IMR-90 (cell line): ENCODE measurements at regions not wholly inside any gene's neighbourhood (a gene's known extent, or its start where the extent isn't known, plus 50 kb on each side); places are given as distances from the start of the nearest gene placed in this dataset.

Source experiments
- ATAC-seq: fragments of 200-7000 bp; cut with Tn5 transposase; 2 replicates; pipeline ENCODE4 v1.9.1; 2020; ENCODE audit warnings: low read depth, mild to moderate bottlenecking, moderate library complexity
- BruUV-seq: library from RNA; stranded (reverse); fragments of 400-500 nt; replicated peaks from 2 replicates; lab custom pipeline; 2021; lab: Mats Ljungman, UMichigan
- CTCF ChIA-PET: fragments of 300-600 bp; formaldehyde crosslinking; extraction: SDS; loops from one replicate; lab custom pipeline; 2021; ENCODE audit warnings: antibody characterized with exemption; lab: Yijun Ruan, JAX
- POLR2A ChIA-PET: fragments of 300-600 bp; sonication (Branson Sonifier 250); formaldehyde crosslinking; loops from one replicate; lab custom pipeline; 2022; ENCODE audit warnings: antibody characterized with exemption; ENCODE audit not compliant: unreplicated experiment; lab: Charles Lee
- DNase-seq: peaks from one replicate; pipeline ENCODE4 v3.0.0; 2013
- H2AFZ ChIP-seq: replicated peaks from 2 replicates; pipeline ENCODE3; 2013; ENCODE audit warnings: low read length, mild to moderate bottlenecking; ENCODE audit not compliant: poor library complexity
- H2AK5ac ChIP-seq: 2 replicates; pipeline ENCODE4 v1.6.1; 2013; ENCODE audit warnings: low read depth, low read length, inconsistent platforms
- H2AK9ac ChIP-seq: replicated peaks from 2 replicates; pipeline ENCODE3; 2013; ENCODE audit warnings: mild to moderate bottlenecking, low read depth, low read length, moderate library complexity; ENCODE audit not compliant: poor library complexity
- H2BK120ac ChIP-seq: 2 replicates; pipeline ENCODE4 v1.6.1; 2013; ENCODE audit warnings: low read depth, low read length, inconsistent platforms
- H2BK15ac ChIP-seq: 3 replicates; pipeline ENCODE4 v1.6.1; 2013; ENCODE audit warnings: low read depth, low read length, inconsistent platforms
- H2BK20ac ChIP-seq: 2 replicates; pipeline ENCODE4 v1.6.1; 2013; ENCODE audit warnings: low read depth, mild to moderate bottlenecking, inconsistent platforms, low read length, moderate library complexity
- H2BK5ac ChIP-seq: 2 replicates; pipeline ENCODE4 v1.6.1; 2013; ENCODE audit warnings: mild to moderate bottlenecking, low read depth, low read length, inconsistent platforms; ENCODE audit not compliant: poor library complexity, severe bottlenecking
- H3K14ac ChIP-seq: replicated peaks from 2 replicates; pipeline ENCODE4 v1.6.1; 2013; ENCODE audit warnings: low read depth, low read length, inconsistent platforms
- H3K18ac ChIP-seq: 2 replicates; pipeline ENCODE4 v1.6.1; 2013; ENCODE audit warnings: low read depth, low read length, control low read depth
- H3K23ac ChIP-seq: 2 replicates; pipeline ENCODE4 v1.6.1; 2013; ENCODE audit warnings: low read depth, low read length, inconsistent platforms
- H3K27ac ChIP-seq: 2 replicates; pipeline ENCODE4 v1.5.1; 2013; ENCODE audit warnings: mild to moderate bottlenecking, control low read depth, low read length; ENCODE audit not compliant: insufficient read depth
- H3K27me3 ChIP-seq: 2 replicates; pipeline ENCODE4 v1.6.1; 2013; ENCODE audit warnings: low read length; ENCODE audit not compliant: control insufficient read depth, insufficient read depth
- H3K36me3 ChIP-seq: 2 replicates; pipeline ENCODE4 v1.6.1; 2013; ENCODE audit warnings: low read length, mixed read lengths; ENCODE audit not compliant: control insufficient read depth, insufficient read depth
- H3K4ac ChIP-seq: 2 replicates; pipeline ENCODE4 v1.6.1; 2013; ENCODE audit warnings: low read depth, low read length, inconsistent platforms
- H3K4me1 ChIP-seq: 2 replicates; pipeline ENCODE4 v1.6.1; 2013; ENCODE audit warnings: low read length, mixed read lengths; ENCODE audit not compliant: control insufficient read depth, insufficient read depth
- H3K4me2 ChIP-seq: 2 replicates; pipeline ENCODE4 v1.6.1; 2013; ENCODE audit warnings: low read depth, mild to moderate bottlenecking, control low read depth, low read length, moderate library complexity
- H3K4me3 ChIP-seq: 2 replicates; pipeline ENCODE4 v1.5.1; 2013; ENCODE audit warnings: low read depth, mild to moderate bottlenecking, control low read depth, low read length, moderate library complexity; ENCODE audit not compliant: insufficient read depth
- H3K56ac ChIP-seq: 2 replicates; pipeline ENCODE4 v1.6.1; 2013; ENCODE audit warnings: low read length, inconsistent platforms; ENCODE audit not compliant: insufficient read depth; ENCODE audit errors: extremely low read depth
- H3K79me1 ChIP-seq, 2 experiments: 2 replicates each; pipeline ENCODE4 v1.6.1; 2013; ENCODE audit warnings: low read length in 2 of 2, inconsistent platforms in 1 of 2, low read depth in 1 of 2
- H3K9ac ChIP-seq: 2 replicates; pipeline ENCODE4 v1.6.1; 2013; ENCODE audit warnings: low read depth, low read length, control low read depth
- H3K9me1 ChIP-seq: 2 replicates; pipeline ENCODE4 v1.6.1; 2013; ENCODE audit warnings: low read length, inconsistent platforms; ENCODE audit not compliant: insufficient read depth
- H3K9me3 ChIP-seq: 2 replicates; pipeline ENCODE4 v1.6.1; 2013; ENCODE audit warnings: low read length; ENCODE audit not compliant: control insufficient read depth, insufficient read depth
- H4K20me1 ChIP-seq: 2 replicates; pipeline ENCODE4 v1.6.1; 2013; ENCODE audit warnings: low read length, inconsistent platforms; ENCODE audit not compliant: insufficient read depth
- H4K5ac ChIP-seq: 2 replicates; pipeline ENCODE4 v1.6.1; 2013; ENCODE audit warnings: mild to moderate bottlenecking, low read depth, low read length, control low read depth
- H4K8ac ChIP-seq, 2 experiments: 2 replicates each; pipeline ENCODE4 v1.6.1; 2013; ENCODE audit warnings: low read depth in 2 of 2, low read length in 2 of 2, control low read depth in 1 of 2, inconsistent platforms in 1 of 2
- H4K91ac ChIP-seq: 2 replicates; pipeline ENCODE4 v1.6.1; 2013; ENCODE audit warnings: low read depth, low read length, inconsistent platforms; ENCODE audit not compliant: insufficient read depth
- BHLHE40 ChIP-seq: fragments of 150-350 bp; IDR thresholded peaks from 2 replicates; pipeline ENCODE4 v1.6.1; 2016; ENCODE audit warnings: mild to moderate bottlenecking, low read depth, low read length
- CEBPB ChIP-seq: IDR thresholded peaks from 2 replicates; pipeline ENCODE4 v1.6.1; 2012; ENCODE audit warnings: low read depth, low read length, improper control_type of control experiment
- CHD1 ChIP-seq: IDR thresholded peaks from 2 replicates; pipeline ENCODE4 v1.6.1; 2012; ENCODE audit warnings: low read depth, low read length, improper control_type of control experiment
- CTCF ChIP-seq: conservative IDR thresholded peaks from 2 replicates; pipeline ENCODE4 v1.5.1; 2012; ENCODE audit warnings: mild to moderate bottlenecking, low read depth, low read length, improper control_type of control experiment
- ELK1 ChIP-seq: fragments of 150-350 bp; IDR thresholded peaks from 2 replicates; pipeline ENCODE4 v1.6.1; 2016; ENCODE audit warnings: low read depth, mild to moderate bottlenecking, low read length, moderate library complexity, borderline replicate concordance
- FOS ChIP-seq: fragments of 150-350 bp; IDR thresholded peaks from 2 replicates; pipeline ENCODE4 v1.6.1; 2016; ENCODE audit warnings: low read depth, low read length
- MAFK ChIP-seq: IDR thresholded peaks from 2 replicates; pipeline ENCODE4 v1.6.1; 2012; ENCODE audit warnings: low read depth, low read length, improper control_type of control experiment
- MAZ ChIP-seq: IDR thresholded peaks from 2 replicates; pipeline ENCODE4 v1.6.1; 2012; ENCODE audit warnings: low read depth, mild to moderate bottlenecking, low read length, improper control_type of control experiment, moderate library complexity, borderline replicate concordance
- MXI1 ChIP-seq: IDR thresholded peaks from 2 replicates; pipeline ENCODE4 v1.6.1; 2012; ENCODE audit warnings: low read depth, mild to moderate bottlenecking, low read length, moderate library complexity, borderline replicate concordance
- NFE2L2 ChIP-seq: fragments of 150-350 bp; IDR thresholded peaks from 2 replicates; pipeline ENCODE4 v1.6.1; 2016; ENCODE audit warnings: low read depth, mild to moderate bottlenecking, low read length
- POLR2A ChIP-seq: IDR thresholded peaks from 2 replicates; pipeline ENCODE4 v1.6.1; 2012; ENCODE audit warnings: mild to moderate bottlenecking, low read depth, low read length
- RAD21 ChIP-seq: IDR thresholded peaks from 2 replicates; pipeline ENCODE4 v1.6.1; 2012; ENCODE audit warnings: low read length, improper control_type of control experiment
- RCOR1 ChIP-seq: IDR thresholded peaks from 2 replicates; pipeline ENCODE4 v1.6.1; 2012; ENCODE audit warnings: mild to moderate bottlenecking, low read length, improper control_type of control experiment; ENCODE audit not compliant: insufficient replicate concordance
- RFX5 ChIP-seq: IDR thresholded peaks from 2 replicates; pipeline ENCODE4 v1.8.0; 2012; ENCODE audit warnings: low read depth, mild to moderate bottlenecking, low read length, moderate library complexity
- SMC3 ChIP-seq: fragments of 150-350 bp; IDR thresholded peaks from 2 replicates; pipeline ENCODE4 v1.6.1; 2016; ENCODE audit warnings: low read depth, mild to moderate bottlenecking, antibody characterized with exemption, low read length, moderate library complexity
- USF2 ChIP-seq: fragments of 150-350 bp; IDR thresholded peaks from 2 replicates; pipeline ENCODE4 v1.6.1; 2017; ENCODE audit warnings: mild to moderate bottlenecking, antibody characterized with exemption, low read length, low read depth
- WGBS, 2 experiments: methylation state at CpG; one replicate each; pipeline versions ENCODE4 v1.1.5 to v1.1.7; 2013; ENCODE audit warnings: missing lambda C conversion rate in 2 of 2; ENCODE audit not compliant: insufficient read length in 1 of 2; ENCODE audit errors: extremely low coverage in 2 of 2; 5-methylcytosine and 5-hydroxymethylcytosine counted together
- dilution Hi-C: fragments of 300-500 bp; cut with HindIII; formaldehyde crosslinking; loops from one replicate; pipeline ENCODE4 v1.14.3; 2018; ENCODE audit warnings: low sequenced_read_pairs; ENCODE audit not compliant: unreplicated experiment
- in situ Hi-C: fragments of 300-500 bp; cut with MboI; formaldehyde crosslinking; loops from 3 replicates; pipeline ENCODE4 v1.14.3; 2019; ENCODE audit warnings: low sequenced_read_pairs, inconsistent platforms, mixed read lengths
- intact Hi-C: fragments of 100-400 bp; cut with micrococcal nuclease; formaldehyde crosslinking; loops from 2 replicates; pipeline ENCODE4 v1.10.0; 2022

- H3K9ac ChIP-seq: no peak overlapping the region
- dilution Hi-C loops: no loop called here
- no peak overlapping the region for H3K4me3 ChIP-seq
- H2BK20ac ChIP-seq: no peak overlapping the region
- H3K4me1 ChIP-seq: no peaks in the 10 kb centered on the region
- no peak overlapping the region for H3K4ac ChIP-seq
- no peaks in the 10 kb centered on the region for H3K36me3 ChIP-seq
- no peak overlapping the region for H3K14ac ChIP-seq
- H4K20me1 ChIP-seq: no peaks in the 10 kb centered on the region
- no peak overlapping the region for H3K23ac ChIP-seq
- TF ChIP-seq MAZ (no peak), MAFK (no peak), ELK1 (no peak), BHLHE40 (no peak), MXI1 (no peak), SMC3 (no peak), CHD1 (no peak), NFE2L2 (no peak), RCOR1 (no peak), RAD21 (no peak), FOS (no peak), RFX5 (no peak), CEBPB (no peak), USF2 (no peak), POLR2A (no peak), CTCF (no peak)
- H2BK5ac ChIP-seq: no peak overlapping the region
- no peaks in the 10 kb centered on the region for H3K79me1 ChIP-seq
- no peak overlapping the region for H2BK15ac ChIP-seq
- no peak overlapping the region for H2AK9ac ChIP-seq
- ChIA-PET POLR2A (no interaction called here), CTCF (no interaction called here)
- H3K4me2 ChIP-seq: no peak overlapping the region
- H3K18ac ChIP-seq: no peak overlapping the region
- no peaks in the 10 kb centered on the region for H3K9me1 ChIP-seq
- H3K56ac ChIP-seq: no peak overlapping the region
- no peak overlapping the region for H2AFZ ChIP-seq
- no peak overlapping the region for H2AK5ac ChIP-seq
- in situ Hi-C loops: no loop called here
- DNase-seq (no peak), ATAC-seq (no peak)
- H3K27ac ChIP-seq: no peak overlapping the region
- H3K27me3 ChIP-seq: peaks cover 4% of the 10 kb centered on the region; the same call in 1 of the 2 replicates
- no CpG with 5 or more reads among the region's 4 CpGs for WGBS, 2 experiments
- intact Hi-C loops: no loop called here
- no peak overlapping the region for H4K5ac ChIP-seq
- H3K9me3 ChIP-seq: no peaks in the 10 kb centered on the region
- H4K91ac ChIP-seq: no peak overlapping the region
- no peak overlapping the region for H4K8ac ChIP-seq
- no TSS peak for BruUV-seq
- no peak overlapping the region for H2BK120ac ChIP-seq
Measured at GRCh38 chr3:153634683-153635082, 472.7 kb downstream of the RAP2B start.
